HepG2 (cell line): ENCODE measurements at regions not wholly inside any gene's neighbourhood (a gene's known extent, or its start where the extent isn't known, plus 50 kb on each side); places are given as distances from the start of the nearest gene placed in this dataset.

Experiments used
- CTCF ChIP-seq: sonication (generic); formaldehyde crosslinking; IDR thresholded peaks from 2 replicates; pipeline ENCODE4 v1.5.0; 2020; ENCODE audit warnings: mild to moderate bottlenecking, missing genetic modification reagents, moderate library complexity
- ZNF292 ChIP-seq: sonication (generic); formaldehyde crosslinking; IDR thresholded peaks from 2 replicates; pipeline ENCODE4 v1.8.1; 2022; ENCODE audit warnings: mild to moderate bottlenecking, low read depth, missing genetic modification reagents, borderline replicate concordance

GRCh38 chr21:27756191-27756590 lies 789.3 kb upstream of the ADAMTS5 start:
- TF ChIP-seq ZNF292 (CRISPR knock-in tag) (no peak), CTCF (CRISPR knock-in tag) (no peak)
